ENCODE measurements at regions not wholly inside any gene's neighbourhood (a gene's known extent, or its start where the extent isn't known, plus 50 kb on each side); places are given as distances from the start of the nearest gene placed in this dataset.

GRCh38 chr1:239297910-239298309, 88.5 kb upstream of the CHRM3 start:
- ATAC-seq (no peak), DNase-seq (no peak)
- peaks cover 11% of the 10 kb centered on the region for H3K4me1 ChIP-seq (ENCODE audit: low read depth)
- TF ChIP-seq CTCF (IDR thresholded peaks at IDR 0.05), result no peak
- H3K4me3 ChIP-seq, result no peak overlapping the region
- H3K9me3 ChIP-seq, result no peaks in the 10 kb centered on the region
- no peaks in the 10 kb centered on the region for H3K36me3 ChIP-seq (ENCODE audit: low read depth)
- intact Hi-C loops (cut with DNase I, micrococcal nuclease), result no loop called here

GRCh38 chr1:239293350-239294110, 92.8 kb upstream of the CHRM3 start:
- intact Hi-C loops (cut with DNase I, micrococcal nuclease), result no loop called here
- Histone ChIP-seq H3K4me3 (no peak overlapping the region), H3K36me3 (ENCODE audit: low read depth) (no peaks in the 10 kb centered on the region), H3K9me3 (no peaks in the 10 kb centered on the region), H3K4me1 (ENCODE audit: low read depth) (peaks cover 7% of the 10 kb centered on the region)
- no peak for TF ChIP-seq CTCF (IDR thresholded peaks at IDR 0.05)
- ATAC-seq (peak; percentile 90), DNase-seq (peak in 1 of 3 donors; percentile 79)

GRCh38 chr1:239288820-239289554, 97.4 kb upstream of the CHRM3 start:
- ATAC-seq (no peak), DNase-seq (no peak)
- Histone ChIP-seq H3K4me3 (no peak overlapping the region), H3K36me3 (ENCODE audit: low read depth) (no peaks in the 10 kb centered on the region), H3K4me1 (ENCODE audit: low read depth) (peaks cover 5% of the 10 kb centered on the region), H3K9me3 (no peaks in the 10 kb centered on the region)
- intact Hi-C loops (cut with DNase I, micrococcal nuclease), result no loop called here
- TF ChIP-seq CTCF (IDR thresholded peaks at IDR 0.05), result no peak

- intact Hi-C loops (cut with DNase I, micrococcal nuclease), result no loop called here
- Histone ChIP-seq H3K9me3 (no peaks in the 10 kb centered on the region), H3K4me1 (ENCODE audit: low read depth) (no peaks in the 10 kb centered on the region), H3K36me3 (ENCODE audit: low read depth) (no peaks in the 10 kb centered on the region), H3K4me3 (no peak overlapping the region)
- ATAC-seq (no peak), DNase-seq (no peak)
- no peak for TF ChIP-seq CTCF (IDR thresholded peaks at IDR 0.05)
Measured at GRCh38 chr1:239287296-239287695, 99.1 kb upstream of the CHRM3 start.

GRCh38 chr1:239283216-239283615, 103.2 kb upstream of the CHRM3 start:
- no peak for TF ChIP-seq CTCF (IDR thresholded peaks at IDR 0.05)
- H3K4me3 ChIP-seq, result no peak overlapping the region
- intact Hi-C loops (cut with DNase I, micrococcal nuclease), result no loop called here
- DNase-seq (no peak), ATAC-seq (no peak)
- H3K36me3 ChIP-seq (ENCODE audit: low read depth), result no peaks in the 10 kb centered on the region
- no peaks in the 10 kb centered on the region for H3K9me3 ChIP-seq
- no peaks in the 10 kb centered on the region for H3K4me1 ChIP-seq (ENCODE audit: low read depth)

Data from mucosa of descending colon (tissue), 3 donors.